Endothelial cell of umbilical vein (primary cell): ENCODE measurements at regions not wholly inside any gene's neighbourhood (a gene's known extent, or its start where the extent isn't known, plus 50 kb on each side); places are given as distances from the start of the nearest gene placed in this dataset.

ENCODE experiments used
- BruUV-seq: library from RNA; stranded (reverse); fragments of 400-500 nt; replicated peaks from 2 replicates; lab custom pipeline; 2021; lab: Mats Ljungman, UMichigan
- CTCF ChIA-PET: fragments of 300-600, 350-600 bp; sonication (Branson Sonifier 250); formaldehyde crosslinking; loops from one replicate; lab custom pipeline; 2021; ENCODE audit warnings: antibody characterized with exemption, inconsistent platforms; lab: Charles Lee
- POLR2A ChIA-PET: fragments of 300-600, 350-600 bp; sonication (Branson Sonifier 250); formaldehyde crosslinking; loops from one replicate; lab custom pipeline; 2021; ENCODE audit warnings: antibody characterized with exemption, inconsistent platforms; lab: Charles Lee
- DNase-seq: peaks from one replicate; pipeline ENCODE4 v3.0.0-alpha.2; 2011; ENCODE audit warnings: low read depth, low spot score
- FAIRE-seq: peaks from 2 replicates; lab custom pipeline; 2011; peaks lifted over from hg19 to GRCh38; lab: Jason Lieb, UNC
- H2AFZ ChIP-seq: 2 replicates; pipeline ENCODE4 v1.6.0; 2012; ENCODE audit warnings: low read depth, low read length, control low read depth, inconsistent platforms
- H3K27ac ChIP-seq: 2 replicates; pipeline ENCODE4 v1.5.1; 2011; ENCODE audit warnings: low read depth, mild to moderate bottlenecking, control low read depth, low read length, moderate library complexity; ENCODE audit not compliant: insufficient read depth
- H3K27me3 ChIP-seq, 2 experiments: 2 replicates each; pipeline versions ENCODE4 v1.6.0 to v1.6.1; 2011; ENCODE audit warnings: low read length in 2 of 2, mixed read lengths in 1 of 2; ENCODE audit not compliant: control insufficient read depth in 2 of 2, insufficient read depth in 2 of 2
- H3K36me3 ChIP-seq, 2 experiments: 2 replicates in 1 of 2; 3 replicates in 1 of 2; pipeline ENCODE4 v1.5.1; 2011; ENCODE audit warnings: low read length in 2 of 2, mild to moderate bottlenecking in 1 of 2, moderate library complexity in 1 of 2; ENCODE audit not compliant: control insufficient read depth in 2 of 2, insufficient read depth in 2 of 2; ENCODE audit errors: extremely low read depth in 1 of 2
- H3K4me1 ChIP-seq: 3 replicates; pipeline ENCODE4 v1.5.1; 2011; ENCODE audit warnings: mild to moderate bottlenecking, low read length; ENCODE audit not compliant: control insufficient read depth, insufficient read depth; ENCODE audit errors: extremely low read depth
- H3K4me2 ChIP-seq: 2 replicates; pipeline ENCODE4 v1.6.1; 2011; ENCODE audit warnings: low read length, control low read depth, mixed read lengths; ENCODE audit not compliant: insufficient read depth
- H3K4me3 ChIP-seq, 3 experiments: fragments of 200-600 bp in 1 of 3; sonication (generic), shearing (Covaris generic) in 1 of 3; replicated peaks in 1 of 3; 2 replicates each; pipeline ENCODE4 v1.5.1; 2011 to 2016; ENCODE audit warnings: control low read depth in 3 of 3, low read length in 3 of 3, mild to moderate bottlenecking in 2 of 3, inconsistent platforms in 1 of 3, low read depth in 1 of 3, moderate library complexity in 1 of 3; ENCODE audit not compliant: insufficient read depth in 1 of 3
- H3K79me2 ChIP-seq: 2 replicates; pipeline ENCODE4 v1.6.0; 2012; ENCODE audit warnings: low read length, inconsistent platforms; ENCODE audit not compliant: control insufficient read depth, insufficient read depth
- H3K9ac ChIP-seq: replicated peaks from 2 replicates; pipeline ENCODE3; 2011; ENCODE audit warnings: low read length, control low read depth; ENCODE audit not compliant: insufficient read depth; ENCODE audit errors: extremely low read depth
- H3K9me1 ChIP-seq: replicated peaks from 3 replicates; pipeline ENCODE4 v1.6.0; 2011; ENCODE audit warnings: mild to moderate bottlenecking, low read length; ENCODE audit not compliant: control insufficient read depth, insufficient read depth; ENCODE audit errors: extremely low read depth
- H3K9me3 ChIP-seq: replicated peaks from 2 replicates; pipeline ENCODE4 v1.5.1; 2012; ENCODE audit warnings: low read length, inconsistent platforms; ENCODE audit not compliant: control insufficient read depth, insufficient read depth
- H4K20me1 ChIP-seq: replicated peaks from 2 replicates; pipeline ENCODE3; 2011; ENCODE audit warnings: mild to moderate bottlenecking, low read length; ENCODE audit not compliant: control insufficient read depth, insufficient read depth; ENCODE audit errors: extremely low read depth
- EZH2 ChIP-seq: IDR thresholded peaks from 2 replicates; pipeline ENCODE4 v1.6.1; 2012; ENCODE audit warnings: borderline replicate concordance, low read depth, mild to moderate bottlenecking, moderate library complexity, low read length, inconsistent platforms; ENCODE audit not compliant: severe bottlenecking
- FOS ChIP-seq: IDR thresholded peaks from 2 replicates; pipeline ENCODE4 v1.6.1; 2011; ENCODE audit warnings: mild to moderate bottlenecking, low read length, moderate library complexity, borderline replicate concordance; ENCODE audit not compliant: insufficient read depth
- GATA2 ChIP-seq: IDR thresholded peaks from 2 replicates; pipeline ENCODE4 v1.7.0; 2011; ENCODE audit warnings: low read depth, mild to moderate bottlenecking, moderate library complexity, mixed read lengths, low read length; ENCODE audit not compliant: insufficient read length, insufficient read depth
- JUN ChIP-seq: IDR thresholded peaks from 2 replicates; pipeline ENCODE4 v1.6.1; 2011; ENCODE audit warnings: borderline replicate concordance, low read depth; ENCODE audit not compliant: insufficient read length, insufficient read depth
- MYC ChIP-seq: IDR thresholded peaks from one replicate; pipeline ENCODE4 v1.6.1; 2011; ENCODE audit warnings: mild to moderate bottlenecking, low read depth, low read length
- POLR2A ChIP-seq: IDR thresholded peaks from 2 replicates; pipeline ENCODE4 v1.6.1; 2012; ENCODE audit warnings: low read depth, mild to moderate bottlenecking, control low read depth, low read length
- POLR2AphosphoS5 ChIP-seq: IDR thresholded peaks from 2 replicates; pipeline ENCODE4 v1.6.1; 2012; ENCODE audit warnings: low read depth, mild to moderate bottlenecking, control low read depth, low read length, moderate library complexity; ENCODE audit not compliant: insufficient read depth
- dilution Hi-C: fragments of 300-500 bp; cut with MboI; formaldehyde crosslinking; loops from one replicate; pipeline ENCODE4 v1.15.0; 2019; ENCODE audit warnings: low sequenced_read_pairs; ENCODE audit not compliant: extremely low pct_ligation_motif_present
- intact Hi-C: fragments of 100-400 bp; cut with micrococcal nuclease; formaldehyde crosslinking; loops from one replicate; pipeline ENCODE4 v1.10.0; 2022
- TF ChIP-seq, protein P1 (sequence below), 2 donors: IDR thresholded peaks; 1 replicate in 1 of 2; 2 replicates in 1 of 2; pipeline ENCODE4 v1.5.1; 2011; ENCODE audit warnings: low read length in 2 of 2, mild to moderate bottlenecking in 2 of 2, moderate library complexity in 2 of 2, control low read depth in 1 of 2, inconsistent platforms in 1 of 2, low read depth in 1 of 2; ENCODE audit not compliant: insufficient read depth in 1 of 2; ENCODE audit errors: extremely low read depth in 1 of 2
- TF ChIP-seq, protein P2 (sequence below): IDR thresholded peaks from 2 replicates; pipeline ENCODE4 v1.6.1; 2011; ENCODE audit not compliant: insufficient read depth, insufficient read length

DNA sequence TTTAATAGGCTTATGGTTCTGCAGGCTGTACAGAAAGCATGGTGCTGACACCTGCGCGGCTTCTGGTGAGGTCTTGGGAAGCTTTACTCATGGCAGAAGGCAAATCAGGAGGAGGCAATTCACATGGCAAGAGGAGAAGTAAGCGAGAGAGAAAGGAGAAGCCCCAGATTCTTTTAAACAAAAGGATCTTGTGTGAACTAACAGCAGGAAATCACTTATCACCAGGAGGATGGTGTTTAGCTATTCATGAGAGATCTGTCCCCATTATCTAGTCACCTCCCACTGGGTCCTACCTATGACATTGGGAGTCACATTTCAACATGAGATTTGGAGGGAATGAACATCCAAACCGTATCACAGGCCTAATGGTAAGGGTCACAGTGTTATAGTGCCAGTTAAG is 678.0 kb upstream of the KCND2 start:
- H3K4me3 ChIP-seq: no peak overlapping the region
- H4K20me1 ChIP-seq: no peaks in the 10 kb centered on the region
- H3K27me3 ChIP-seq: no peaks in the 10 kb centered on the region
- no peak overlapping the region for H2AFZ ChIP-seq
- intact Hi-C loops: no loop called here
- no peak for TF ChIP-seq EZH2
- no peak for TF ChIP-seq FOS
- TF ChIP-seq JUN: no peak
- TF ChIP-seq, protein P1, sequence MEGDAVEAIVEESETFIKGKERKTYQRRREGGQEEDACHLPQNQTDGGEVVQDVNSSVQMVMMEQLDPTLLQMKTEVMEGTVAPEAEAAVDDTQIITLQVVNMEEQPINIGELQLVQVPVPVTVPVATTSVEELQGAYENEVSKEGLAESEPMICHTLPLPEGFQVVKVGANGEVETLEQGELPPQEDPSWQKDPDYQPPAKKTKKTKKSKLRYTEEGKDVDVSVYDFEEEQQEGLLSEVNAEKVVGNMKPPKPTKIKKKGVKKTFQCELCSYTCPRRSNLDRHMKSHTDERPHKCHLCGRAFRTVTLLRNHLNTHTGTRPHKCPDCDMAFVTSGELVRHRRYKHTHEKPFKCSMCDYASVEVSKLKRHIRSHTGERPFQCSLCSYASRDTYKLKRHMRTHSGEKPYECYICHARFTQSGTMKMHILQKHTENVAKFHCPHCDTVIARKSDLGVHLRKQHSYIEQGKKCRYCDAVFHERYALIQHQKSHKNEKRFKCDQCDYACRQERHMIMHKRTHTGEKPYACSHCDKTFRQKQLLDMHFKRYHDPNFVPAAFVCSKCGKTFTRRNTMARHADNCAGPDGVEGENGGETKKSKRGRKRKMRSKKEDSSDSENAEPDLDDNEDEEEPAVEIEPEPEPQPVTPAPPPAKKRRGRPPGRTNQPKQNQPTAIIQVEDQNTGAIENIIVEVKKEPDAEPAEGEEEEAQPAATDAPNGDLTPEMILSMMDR (IDR thresholded peaks at IDR 0.05; ENCODE audit: extremely low read depth in 1 of 2, insufficient read depth in 1 of 2, low read depth in 1 of 2, low read length in 2 of 2): no peak
- no peaks in the 10 kb centered on the region for H3K79me2 ChIP-seq
- H3K9me3 ChIP-seq: no peaks in the 10 kb centered on the region
- no peak overlapping the region for H3K4me2 ChIP-seq
- FAIRE-seq (no peak), DNase-seq (no peak)
- BruUV-seq: no TSS peak
- CTCF ChIA-PET: no interaction called here
- dilution Hi-C loops: no loop called here
- H3K9me1 ChIP-seq: no peaks in the 10 kb centered on the region
- H3K27ac ChIP-seq: no peak overlapping the region
- H3K4me1 ChIP-seq: no peaks in the 10 kb centered on the region
- H3K9ac ChIP-seq: no peak overlapping the region
- no peaks in the 10 kb centered on the region for H3K36me3 ChIP-seq
- POLR2A ChIA-PET: no interaction called here

DNA sequence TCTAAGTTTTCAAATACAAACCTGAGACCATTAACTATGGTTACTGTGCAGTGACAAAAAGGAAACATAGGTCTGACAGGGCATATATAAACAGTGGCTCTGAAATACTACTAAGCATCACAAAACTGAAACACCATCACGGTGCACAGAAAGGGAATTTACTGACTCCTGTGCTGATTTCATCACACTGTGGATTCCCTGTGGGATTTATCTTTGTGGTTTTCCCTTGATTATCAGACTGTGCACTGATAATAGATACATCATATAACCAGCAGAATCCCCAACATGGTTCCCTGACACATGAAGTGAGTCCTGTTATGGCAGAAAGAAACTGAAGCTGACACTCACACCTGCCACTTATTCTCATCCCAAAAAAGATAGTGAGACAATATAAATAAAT is 676.3 kb upstream of the KCND2 start:
- no TSS peak for BruUV-seq
- Histone ChIP-seq H3K36me3 (no peaks in the 10 kb centered on the region), H3K4me1 (no peaks in the 10 kb centered on the region), H3K27ac (no peak overlapping the region), H3K4me3 (no peak overlapping the region), H3K4me2 (no peak overlapping the region), H4K20me1 (no peaks in the 10 kb centered on the region), H3K9me3 (no peaks in the 10 kb centered on the region), H3K27me3 (no peaks in the 10 kb centered on the region), H3K9me1 (no peaks in the 10 kb centered on the region), H2AFZ (no peak overlapping the region), H3K79me2 (no peaks in the 10 kb centered on the region), H3K9ac (no peak overlapping the region)
- FAIRE-seq: no peak
- DNase-seq: no peak
- TF ChIP-seq JUN (no peak), MYC (no peak), POLR2AphosphoS5 (no peak), POLR2A (no peak), GATA2 (no peak), EZH2 (no peak), FOS (no peak)
- TF ChIP-seq, protein P1 (IDR thresholded peaks at IDR 0.05; ENCODE audit: extremely low read depth in 1 of 2, insufficient read depth in 1 of 2, low read depth in 1 of 2, low read length in 2 of 2): no peak
- TF ChIP-seq, protein P2, sequence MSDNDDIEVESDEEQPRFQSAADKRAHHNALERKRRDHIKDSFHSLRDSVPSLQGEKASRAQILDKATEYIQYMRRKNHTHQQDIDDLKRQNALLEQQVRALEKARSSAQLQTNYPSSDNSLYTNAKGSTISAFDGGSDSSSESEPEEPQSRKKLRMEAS: no peak
- CTCF ChIA-PET: interaction anchor here (1.0 kb wide), 1 partner anchor 26 kb away, joined by 4 read pairs; no protein-coding TSS in a partner anchor
- intact Hi-C loops (no loop called here), dilution Hi-C loops (no loop called here)
- POLR2A ChIA-PET: no interaction called here
